ENCODE measurements at regions not wholly inside any gene's neighbourhood (a gene's known extent, or its start where the extent isn't known, plus 50 kb on each side); places are given as distances from the start of the nearest gene placed in this dataset.

GRCh38 chr2:66255867-66256266 is 179.1 kb upstream of the MEIS1 start:
- TF ChIP-seq CTCF (IDR thresholded peaks at IDR 0.05) = no peak
- no peak for TF ChIP-seq EP300 (IDR thresholded peaks at IDR 0.05; ENCODE audit: low read depth)
